ENCODE measurements at regions not wholly inside any gene's neighbourhood (a gene's known extent, or its start where the extent isn't known, plus 50 kb on each side); places are given as distances from the start of the nearest gene placed in this dataset.

- no peak for DNase-seq
Observed at GRCh38 chr10:129274748-129275474, 192.1 kb upstream of the MGMT start.

GRCh38 chr10:129275886-129276285, 191.2 kb upstream of the MGMT start:
- no peak for DNase-seq

- no peak for DNase-seq
Observed at GRCh38 chr10:129277084-129277483, 190.0 kb upstream of the MGMT start.

GRCh38 chr10:129277841-129278240, 189.2 kb upstream of the MGMT start:
- no peak for DNase-seq

GRCh38 chr10:129278686-129279085, 188.4 kb upstream of the MGMT start:
- no peak for DNase-seq

GRCh38 chr10:129279446-129280154, 187.4 kb upstream of the MGMT start:
- DNase-seq = no peak

GRCh38 chr10:129280155-129280502, 186.9 kb upstream of the MGMT start:
- no peak for DNase-seq

- no peak for DNase-seq
Observed at GRCh38 chr10:129280908-129281586, 186.0 kb upstream of the MGMT start.

GRCh38 chr10:129285459-129285858, 181.6 kb upstream of the MGMT start:
- no peak for DNase-seq

GRCh38 chr10:129288999-129289584, 177.9 kb upstream of the MGMT start:
- DNase-seq = no peak

- no peak for DNase-seq
Observed at GRCh38 chr10:129293991-129294700, 172.9 kb upstream of the MGMT start.

GRCh38 chr10:129294944-129295343, 172.1 kb upstream of the MGMT start:
- DNase-seq = no peak

- DNase-seq = no peak
Observed at GRCh38 chr10:129305046-129305445, 162.0 kb upstream of the MGMT start.

- no peak for DNase-seq
Observed at GRCh38 chr10:129307141-129307540, 159.9 kb upstream of the MGMT start.

- DNase-seq = no peak
Observed at GRCh38 chr10:129308953-129309564, 158.0 kb upstream of the MGMT start.

- no peak for DNase-seq
Observed at GRCh38 chr10:129309565-129309964, 157.5 kb upstream of the MGMT start.

GRCh38 chr10:129310881-129311280, 156.2 kb upstream of the MGMT start:
- DNase-seq = no peak

GRCh38 chr10:129319934-129320333, 147.1 kb upstream of the MGMT start:
- DNase-seq = no peak

- DNase-seq = no peak
Observed at GRCh38 chr10:129320340-129320739, 146.7 kb upstream of the MGMT start.

- no peak for DNase-seq
Observed at GRCh38 chr10:129321727-129322126, 145.3 kb upstream of the MGMT start.

- DNase-seq = no peak
Observed at GRCh38 chr10:129322933-129323820, 143.9 kb upstream of the MGMT start.

- DNase-seq = no peak
Observed at GRCh38 chr10:129323879-129324278, 143.2 kb upstream of the MGMT start.

Data from stimulated activated CD4-positive, alpha-beta T cell treated with anti-CD3 and anti-CD28 coated beads, Interleukin-4, amount 100 ng/mL, for 24 hours (primary cell).